Hepatocyte (in vitro differentiated cells): ENCODE measurements at regions not wholly inside any gene's neighbourhood (a gene's known extent, or its start where the extent isn't known, plus 50 kb on each side); places are given as distances from the start of the nearest gene placed in this dataset.
A peak's percentile ranks its signal among the peaks of the same experiment; 100 is the strongest.

Experiments used
- DNase-seq: peaks from one replicate; pipeline ENCODE4 v3.0.0-alpha.2; 2016; ENCODE audit warnings: low spot score
- H2AFZ ChIP-seq: fragments of 200-600 bp; sonication (generic); 2 replicates; pipeline ENCODE4 v1.6.0; 2016; ENCODE audit warnings: antibody characterized with exemption, mild to moderate bottlenecking
- H3K27ac ChIP-seq: fragments of 200-600 bp; sonication (generic); 2 replicates; pipeline ENCODE4 v1.5.1; 2016; ENCODE audit warnings: mild to moderate bottlenecking
- H3K27me3 ChIP-seq: fragments of 200-600 bp; sonication (generic); 2 replicates; pipeline ENCODE4 v1.6.1; 2016
- H3K36me3 ChIP-seq: fragments of 200-600 bp; sonication (generic); replicated peaks from 2 replicates; pipeline ENCODE4 v1.5.1; 2016; ENCODE audit warnings: low read depth; ENCODE audit not compliant: insufficient read depth
- H3K4me1 ChIP-seq: fragments of 200-600 bp; sonication (generic); 2 replicates; pipeline ENCODE4 v1.5.1; 2016; ENCODE audit warnings: mild to moderate bottlenecking, moderate library complexity; ENCODE audit not compliant: insufficient read depth
- H3K4me2 ChIP-seq: fragments of 200-600 bp; sonication (generic); 2 replicates; pipeline ENCODE4 v1.6.0; 2016
- H3K4me3 ChIP-seq: fragments of 200-600 bp; sonication (generic); 2 replicates; pipeline ENCODE4 v1.5.1; 2016; ENCODE audit warnings: mild to moderate bottlenecking
- H3K79me2 ChIP-seq: fragments of 200-600 bp; sonication (generic); 2 replicates; pipeline ENCODE4 v1.6.0; 2017; ENCODE audit warnings: mild to moderate bottlenecking
- H3K9me2 ChIP-seq: fragments of 200-600 bp; sonication (generic); replicated peaks from 2 replicates; pipeline ENCODE4 v1.6.0; 2017; ENCODE audit warnings: mild to moderate bottlenecking; ENCODE audit not compliant: insufficient read depth
- H3K9me3 ChIP-seq: fragments of 200-600 bp; sonication (generic); 2 replicates; pipeline ENCODE4 v1.5.1; 2016; ENCODE audit warnings: low read depth, mild to moderate bottlenecking
- H4K20me1 ChIP-seq: fragments of 200-600 bp; sonication (generic); 2 replicates; pipeline ENCODE4 v1.6.0; 2016; ENCODE audit warnings: mild to moderate bottlenecking; ENCODE audit not compliant: insufficient read depth, poor library complexity, severe bottlenecking
- CTCF ChIP-seq: fragments of 200-600 bp; sonication (generic); IDR thresholded peaks from 2 replicates; pipeline ENCODE4 v1.5.1; 2016; ENCODE audit warnings: antibody characterized with exemption, mild to moderate bottlenecking; ENCODE audit not compliant: poor library complexity
- EZH2 ChIP-seq: fragments of 200-600 bp; sonication (generic); IDR thresholded peaks from 2 replicates; pipeline ENCODE4 v1.6.1; 2016; ENCODE audit warnings: antibody characterized with exemption, mild to moderate bottlenecking, borderline replicate concordance
- EZH2phosphoT487 ChIP-seq: fragments of 200-600 bp; sonication (generic); IDR thresholded peaks from one replicate; pipeline ENCODE4 v1.6.1; 2018; ENCODE audit warnings: antibody characterized with exemption, mild to moderate bottlenecking, low read depth, moderate library complexity; ENCODE audit not compliant: unreplicated experiment, severe bottlenecking
- WGBS: methylation state at CpG from one replicate; pipeline ENCODE4 v1.1.6; 2016; ENCODE audit warnings: low lambda C conversion rate; ENCODE audit errors: missing lambda C conversion rate; 5-methylcytosine and 5-hydroxymethylcytosine counted together

GRCh38 chr1:73953586-73953985 is 244.4 kb downstream of the LRRIQ3 start:
- Histone ChIP-seq H3K36me3 (no peaks in the 10 kb centered on the region), H3K27me3 (no peaks in the 10 kb centered on the region), H3K27ac (no peak overlapping the region), H3K4me1 (no peaks in the 10 kb centered on the region), H3K9me3 (no peaks in the 10 kb centered on the region), H3K4me3 (no peak overlapping the region), H3K4me2 (no peak overlapping the region), H3K79me2 (no peaks in the 10 kb centered on the region), H3K9me2 (no peaks in the 10 kb centered on the region), H2AFZ (no peak overlapping the region), H4K20me1 (no peaks in the 10 kb centered on the region)
- TF ChIP-seq CTCF (no peak), EZH2 (no peak), EZH2phosphoT487 (no peak)
- 92% methylated on average over 4 of the region's 4 CpGs for WGBS
- no peak for DNase-seq

GRCh38 chr1:73953186-73953585 is 244.8 kb downstream of the LRRIQ3 start:
- Histone ChIP-seq H3K79me2 (no peaks in the 10 kb centered on the region), H3K9me3 (no peaks in the 10 kb centered on the region), H3K36me3 (no peaks in the 10 kb centered on the region), H3K27me3 (no peaks in the 10 kb centered on the region), H4K20me1 (no peaks in the 10 kb centered on the region), H3K4me1 (no peaks in the 10 kb centered on the region), H3K9me2 (no peaks in the 10 kb centered on the region), H3K4me2 (no peak overlapping the region), H3K4me3 (no peak overlapping the region), H3K27ac (no peak overlapping the region), H2AFZ (no peak overlapping the region)
- TF ChIP-seq EZH2phosphoT487 = no peak
- TF ChIP-seq CTCF = no peak
- no peak for TF ChIP-seq EZH2
- WGBS = 96% methylated on average over 5 of the region's 5 CpGs
- no peak for DNase-seq

- Histone ChIP-seq H4K20me1 (no peaks in the 10 kb centered on the region), H3K4me1 (no peaks in the 10 kb centered on the region), H3K27ac (no peak overlapping the region), H3K36me3 (no peaks in the 10 kb centered on the region), H3K9me3 (no peaks in the 10 kb centered on the region), H3K4me2 (no peak overlapping the region), H3K4me3 (no peak overlapping the region), H3K9me2 (no peaks in the 10 kb centered on the region), H2AFZ (no peak overlapping the region), H3K27me3 (no peaks in the 10 kb centered on the region), H3K79me2 (no peaks in the 10 kb centered on the region)
- no peak for DNase-seq
- no peak for TF ChIP-seq EZH2phosphoT487
- TF ChIP-seq CTCF = no peak
- TF ChIP-seq EZH2 = no peak
These were observed 249.9 kb downstream of the LRRIQ3 start for GRCh38 chr1:73948055-73948454.

GRCh38 chr1:73947009-73947408 is 251.0 kb downstream of the LRRIQ3 start:
- Histone ChIP-seq H3K4me1 (no peaks in the 10 kb centered on the region), H3K27me3 (no peaks in the 10 kb centered on the region), H3K79me2 (no peaks in the 10 kb centered on the region), H3K4me3 (no peak overlapping the region), H3K9me2 (no peaks in the 10 kb centered on the region), H3K36me3 (no peaks in the 10 kb centered on the region), H4K20me1 (no peaks in the 10 kb centered on the region), H3K27ac (no peak overlapping the region), H3K4me2 (no peak overlapping the region), H2AFZ (no peak overlapping the region), H3K9me3 (no peaks in the 10 kb centered on the region)
- 75% methylated on average over 3 of the region's 3 CpGs for WGBS
- TF ChIP-seq EZH2 (no peak), CTCF (no peak), EZH2phosphoT487 (no peak)
- peak; percentile 23 for DNase-seq
